GM19239 (cell line): ENCODE measurements at regions not wholly inside any gene's neighbourhood (a gene's known extent, or its start where the extent isn't known, plus 50 kb on each side); places are given as distances from the start of the nearest gene placed in this dataset.
"Not testable (repeated sequence)": the region's sequence is repeated elsewhere in the genome, so short reads cannot be mapped to it uniquely, and the experiment has no call there.

Experiments
- DNase-seq: peaks from one replicate; pipeline ENCODE4 v3.0.0; 2011; ENCODE audit warnings: low spot score; ENCODE audit not compliant: insufficient read length
- FAIRE-seq: peaks from 2 replicates; lab custom pipeline; 2011; peaks lifted over from hg19 to GRCh38; lab: Jason Lieb, UNC

DNA sequence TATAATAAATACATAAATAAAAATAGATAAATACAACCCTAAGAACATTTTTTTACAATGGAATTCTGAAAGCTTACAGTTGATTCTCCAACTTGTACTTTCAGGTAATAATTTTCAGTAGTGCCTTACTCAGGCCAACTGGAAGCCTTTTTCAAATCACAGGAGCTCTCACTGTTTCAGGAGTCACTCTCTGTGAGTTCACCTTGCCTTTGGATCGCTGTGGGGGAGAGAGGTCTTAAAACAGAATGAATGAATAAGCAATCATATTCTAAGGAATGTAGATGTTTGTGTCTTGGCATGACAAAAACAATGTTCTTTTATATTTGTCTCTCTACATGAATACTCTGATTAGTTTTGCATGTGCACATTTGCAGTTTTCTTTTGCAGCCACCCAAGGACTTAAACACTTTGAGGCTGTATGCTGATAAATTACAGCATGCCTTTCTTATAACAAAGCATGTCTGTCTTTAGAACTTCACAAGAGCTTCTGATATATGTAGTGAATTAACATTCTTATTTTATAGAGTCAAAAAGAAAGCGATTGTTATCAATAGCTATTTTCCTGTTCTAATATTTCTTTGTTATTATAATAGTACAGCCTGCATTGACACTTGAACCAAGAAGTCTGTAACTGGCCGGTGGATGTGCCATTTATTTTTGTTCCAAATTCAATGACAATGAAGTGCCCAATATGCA is 1111.5 kb upstream of the ATXN8OS start:
- DNase-seq (no peak), FAIRE-seq (no peak)

DNA sequence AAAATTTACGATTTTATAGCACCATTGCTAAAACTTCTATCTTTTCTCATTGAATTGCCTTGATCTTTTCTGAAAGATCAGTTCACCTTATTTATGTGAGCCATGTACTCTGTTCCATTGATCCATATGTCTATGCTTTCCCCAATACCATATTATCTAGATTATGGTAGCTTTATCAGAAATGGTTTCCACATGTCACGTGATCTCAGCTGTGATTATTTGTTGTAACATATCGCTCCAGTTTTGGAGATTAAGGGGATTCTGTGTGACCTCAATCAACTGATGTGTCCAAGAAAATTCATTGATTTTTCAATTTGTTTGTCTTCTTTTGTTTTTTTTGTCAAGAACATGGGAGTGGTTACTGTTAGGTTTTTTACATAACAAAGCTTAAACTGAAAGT is 1114.5 kb upstream of the ATXN8OS start:
- no peak for FAIRE-seq
- no peak for DNase-seq

- FAIRE-seq, result no peak
- DNase-seq, result no peak
Measured at GRCh38 chr13:68988176-68988575, 1119.5 kb upstream of the ATXN8OS start.

- FAIRE-seq, result no peak
Measured at GRCh38 chr13:68987585-68987984, 1120.0 kb upstream of the ATXN8OS start.

DNA sequence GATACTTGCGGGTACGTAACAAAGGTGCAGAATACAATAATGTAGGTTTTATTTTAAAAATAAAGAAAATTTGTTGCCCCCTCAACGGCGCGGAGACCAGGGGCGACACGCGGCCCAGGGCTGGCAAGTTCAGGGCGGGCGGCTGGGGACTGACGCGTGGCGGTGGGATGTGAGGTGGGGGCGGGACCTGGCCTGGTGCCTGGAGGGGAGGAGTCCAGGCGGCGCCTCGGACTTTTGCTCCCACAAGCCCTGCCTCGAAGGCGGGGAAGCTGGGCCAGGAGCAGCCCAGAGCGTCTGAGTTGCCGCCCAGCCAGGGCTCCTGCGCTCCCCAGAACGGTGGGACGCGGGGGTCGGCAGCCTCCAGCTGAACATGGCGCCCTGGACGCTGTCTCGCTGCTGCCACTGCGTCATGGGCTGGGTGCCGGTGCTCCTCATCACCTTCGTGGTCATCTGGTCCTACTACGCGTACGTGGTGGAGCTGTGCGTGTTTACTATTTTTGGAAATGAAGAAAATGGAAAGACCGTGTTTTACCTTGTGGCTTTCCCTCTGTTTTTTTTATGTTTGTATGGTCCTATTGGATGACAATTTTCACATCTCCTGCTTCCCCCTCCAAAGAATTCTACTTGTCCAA is 1122.8 kb upstream of the ATXN8OS start:
- DNase-seq (no peak), FAIRE-seq (no peak)

More at GRCh38 chr13:68987585-68987984, 1120.0 kb upstream of the ATXN8OS start:
- DNase-seq, result no peak

GRCh38 chr13:68982961-68983619 is 1124.5 kb upstream of the ATXN8OS start:
- no peak for FAIRE-seq
- no peak for DNase-seq

DNA sequence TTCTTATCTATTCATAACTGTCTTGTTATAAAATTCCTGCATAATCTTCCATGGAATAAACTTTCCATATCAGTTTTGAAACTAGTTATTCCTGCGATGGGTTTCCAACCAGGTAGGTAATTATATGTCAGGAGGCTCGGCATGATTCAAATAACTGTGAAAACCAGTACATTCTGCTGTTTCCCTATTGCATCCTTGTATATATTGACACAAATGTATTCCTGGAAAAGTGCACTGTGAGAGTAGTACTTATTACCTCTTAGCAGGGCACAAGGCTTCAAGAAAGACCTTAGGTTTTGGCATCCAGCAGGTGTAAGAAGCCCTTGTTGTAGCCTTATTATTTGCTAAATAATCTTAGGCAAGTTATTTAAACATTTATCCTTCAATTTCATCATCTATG is 1131.3 kb upstream of the ATXN8OS start:
- DNase-seq (no peak), FAIRE-seq (no peak)

- no peak for FAIRE-seq
- no peak for DNase-seq
Measured at GRCh38 chr13:68970532-68970931, 1137.1 kb upstream of the ATXN8OS start.

DNA sequence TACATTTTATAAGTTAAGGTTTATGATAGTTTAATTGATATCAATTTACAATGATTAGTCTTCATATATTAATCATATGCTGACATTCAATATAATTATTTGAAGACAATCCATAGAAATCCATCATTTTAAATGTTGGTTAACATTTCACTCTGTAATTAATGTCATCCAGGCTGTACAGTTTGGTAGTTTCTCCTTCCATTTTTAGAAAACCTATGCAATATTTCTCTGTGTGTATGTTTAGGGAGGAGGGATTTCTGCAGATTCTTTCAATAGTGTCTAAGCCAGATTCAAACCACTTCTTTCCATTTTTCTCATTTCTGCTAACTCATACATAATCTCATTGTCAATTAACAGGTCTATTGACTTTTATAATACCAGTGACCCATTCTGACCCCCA is 1159.0 kb upstream of the ATXN8OS start:
- no peak for FAIRE-seq

DNA sequence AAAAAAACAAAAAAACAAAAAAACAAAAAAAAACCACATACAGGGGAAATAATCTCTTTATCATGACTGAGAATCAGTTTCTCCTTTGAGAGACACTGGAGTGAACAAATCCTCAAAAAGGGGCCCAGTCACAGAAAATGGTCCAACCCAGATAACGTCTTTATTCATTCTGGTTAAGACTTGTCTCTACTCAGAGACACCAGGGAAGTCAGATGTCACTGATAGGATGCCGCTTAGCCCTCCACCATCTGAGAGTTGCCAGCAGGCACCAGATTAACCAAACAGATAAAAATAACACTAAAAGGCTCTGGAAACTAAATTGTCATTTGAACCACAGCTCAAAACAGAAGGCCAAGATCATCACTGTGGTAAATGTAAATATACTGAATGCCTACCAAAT is 1163.4 kb upstream of the ATXN8OS start:
- DNase-seq (no peak), FAIRE-seq (no peak)

More for the DNA sequence above, 1159.0 kb upstream of the ATXN8OS start:
- DNase-seq, result no peak

DNA sequence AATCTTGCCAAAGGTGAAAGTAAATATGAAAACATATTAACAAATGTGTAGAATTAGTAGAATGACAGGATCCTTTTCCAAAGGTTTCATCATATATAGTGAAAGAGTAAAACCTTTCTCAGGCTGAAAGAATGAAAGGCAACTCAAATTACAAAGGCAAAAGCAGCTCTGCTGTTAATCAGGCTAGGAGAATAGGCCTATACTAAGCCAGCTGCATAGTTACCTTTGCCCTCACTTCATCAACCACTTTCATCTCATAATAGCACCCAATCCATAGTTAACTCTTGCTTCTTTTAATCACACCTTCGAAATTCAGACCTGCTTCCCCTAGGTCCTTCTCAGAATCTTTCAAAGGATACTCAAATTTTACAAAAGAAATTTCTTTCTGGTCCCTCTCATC is 1167.6 kb upstream of the ATXN8OS start:
- no peak for FAIRE-seq

GRCh38 chr13:68938639-68939038 is 1169.0 kb upstream of the ATXN8OS start:
- FAIRE-seq (no peak), DNase-seq (no peak)

More for the DNA sequence above, 1167.6 kb upstream of the ATXN8OS start:
- no peak for DNase-seq

DNA sequence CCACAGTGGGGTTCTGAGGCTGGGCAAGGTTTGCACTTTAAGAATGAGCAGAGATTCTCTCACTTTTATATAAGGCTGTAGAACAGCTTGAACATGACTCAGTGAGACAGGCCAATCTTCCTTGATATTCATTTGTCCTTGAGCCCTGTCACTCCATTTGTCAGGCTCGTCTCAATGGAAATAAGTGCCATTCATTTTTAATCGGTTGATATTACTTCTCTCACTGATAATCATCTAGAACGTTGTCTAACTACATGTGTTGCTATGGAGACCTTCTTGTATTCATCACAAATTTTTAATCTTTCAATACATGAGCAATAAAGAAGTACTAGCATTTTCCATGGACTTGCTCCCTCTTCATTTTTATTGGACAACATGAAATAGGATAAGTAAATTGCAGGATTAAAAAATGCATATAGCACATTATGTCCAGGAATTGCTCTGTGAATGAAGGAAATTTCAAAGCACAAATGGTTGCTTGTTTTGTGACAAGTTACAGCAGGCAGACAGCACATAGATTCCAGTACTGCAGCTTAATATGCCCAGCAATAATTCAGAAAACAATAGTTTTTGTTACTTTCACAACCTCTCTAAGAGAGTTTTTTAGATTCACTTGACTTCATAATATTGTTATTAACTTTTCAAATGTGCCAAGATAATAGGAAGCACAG is 1178.4 kb upstream of the ATXN8OS start:
- FAIRE-seq (no peak), DNase-seq (no peak)

- FAIRE-seq, result no peak
Measured at GRCh38 chr13:68927387-68928026, 1180.1 kb upstream of the ATXN8OS start.

GRCh38 chr13:68923995-68924394 is 1183.6 kb upstream of the ATXN8OS start:
- FAIRE-seq, result no peak

More at GRCh38 chr13:68927387-68928026, 1180.1 kb upstream of the ATXN8OS start:
- no peak for DNase-seq

GRCh38 chr13:68908879-68909278 is 1198.7 kb upstream of the ATXN8OS start:
- no peak for FAIRE-seq

More at GRCh38 chr13:68923995-68924394, 1183.6 kb upstream of the ATXN8OS start:
- DNase-seq, result no peak

DNA sequence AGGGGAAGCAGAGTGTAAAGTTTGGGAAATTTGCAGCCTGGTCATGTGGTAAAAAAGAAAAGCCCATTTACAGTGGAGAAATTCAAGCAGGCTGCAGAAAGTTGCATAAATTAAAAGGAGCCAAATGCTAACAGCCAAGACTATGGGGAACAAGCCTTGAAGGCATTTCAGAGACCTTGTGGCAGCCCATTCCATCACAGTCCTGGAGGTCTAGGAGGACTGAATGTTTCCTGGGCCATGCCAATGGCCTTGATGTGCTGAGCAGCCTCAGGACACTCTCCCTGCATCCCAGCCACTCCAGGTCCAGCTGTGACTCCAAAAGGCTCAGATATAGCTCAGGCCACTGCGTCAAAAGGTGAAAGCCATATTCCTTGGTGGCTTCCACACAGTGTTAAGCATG is 1202.4 kb upstream of the ATXN8OS start:
- DNase-seq, result no peak
- no peak for FAIRE-seq

More at GRCh38 chr13:68908879-68909278, 1198.7 kb upstream of the ATXN8OS start:
- no peak for DNase-seq

GRCh38 chr13:68897331-68897928 is 1210.2 kb upstream of the ATXN8OS start:
- no peak for FAIRE-seq

DNA sequence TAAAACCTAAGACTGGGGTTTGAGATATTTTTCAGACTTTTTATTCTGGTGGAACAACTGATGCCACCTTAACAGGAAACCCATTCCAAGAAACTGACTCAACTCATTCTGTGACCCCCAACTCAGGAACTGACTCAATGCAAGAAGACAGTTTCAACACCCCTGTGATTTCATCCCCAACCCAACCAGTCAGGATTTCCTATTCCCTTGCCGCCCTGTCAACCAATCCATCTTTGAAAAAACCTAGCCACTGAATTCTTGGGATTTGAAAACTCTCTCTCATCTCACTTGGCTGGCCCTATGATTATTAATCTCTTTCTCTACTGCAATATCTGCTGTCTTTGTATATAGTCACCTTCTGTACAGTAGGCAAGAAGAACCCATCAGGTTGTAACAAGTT is 1211.9 kb upstream of the ATXN8OS start:
- FAIRE-seq (no peak), DNase-seq (no peak)

More at GRCh38 chr13:68897331-68897928, 1210.2 kb upstream of the ATXN8OS start:
- no peak for DNase-seq

GRCh38 chr13:68893721-68894120 is 1213.9 kb upstream of the ATXN8OS start:
- DNase-seq, FAIRE-seq: not testable (repeated sequence)
